GM19351 (cell line): ENCODE measurements at regions not wholly inside any gene's neighbourhood (a gene's known extent, or its start where the extent isn't known, plus 50 kb on each side); places are given as distances from the start of the nearest gene placed in this dataset.
A peak's percentile ranks its signal among the peaks of the same experiment; 100 is the strongest.
"Not testable (repeated sequence)": the region's sequence is repeated elsewhere in the genome, so short reads cannot be mapped to it uniquely, and the experiment has no call there.

ENCODE experiments used
- ATAC-seq: cut with Tn5 transposase; IDR thresholded peaks from one replicate; pipeline ENCODE4 v1.9.1; 2021; ENCODE audit warnings: mild to moderate bottlenecking, moderate library complexity; ENCODE audit not compliant: unreplicated experiment

DNA sequence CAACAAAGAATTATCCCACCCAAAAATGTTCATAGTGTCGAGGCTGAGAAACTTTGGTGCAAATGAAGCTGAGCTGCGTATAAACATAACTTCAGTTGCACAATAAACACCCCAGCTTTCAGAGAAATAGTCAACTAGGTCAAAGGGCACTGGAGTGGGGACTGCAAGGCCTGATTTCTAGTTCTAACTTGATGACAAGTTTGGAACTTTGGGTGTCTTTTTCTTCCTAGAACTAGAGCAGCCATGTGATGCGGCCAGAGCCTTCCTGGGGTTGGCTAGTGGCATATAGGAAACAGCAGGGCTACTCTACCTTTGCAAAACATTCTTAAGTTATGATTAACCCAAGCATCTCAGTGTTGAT is 298.4 kb upstream of the AMIGO2 start:
- ATAC-seq, result no peak

DNA sequence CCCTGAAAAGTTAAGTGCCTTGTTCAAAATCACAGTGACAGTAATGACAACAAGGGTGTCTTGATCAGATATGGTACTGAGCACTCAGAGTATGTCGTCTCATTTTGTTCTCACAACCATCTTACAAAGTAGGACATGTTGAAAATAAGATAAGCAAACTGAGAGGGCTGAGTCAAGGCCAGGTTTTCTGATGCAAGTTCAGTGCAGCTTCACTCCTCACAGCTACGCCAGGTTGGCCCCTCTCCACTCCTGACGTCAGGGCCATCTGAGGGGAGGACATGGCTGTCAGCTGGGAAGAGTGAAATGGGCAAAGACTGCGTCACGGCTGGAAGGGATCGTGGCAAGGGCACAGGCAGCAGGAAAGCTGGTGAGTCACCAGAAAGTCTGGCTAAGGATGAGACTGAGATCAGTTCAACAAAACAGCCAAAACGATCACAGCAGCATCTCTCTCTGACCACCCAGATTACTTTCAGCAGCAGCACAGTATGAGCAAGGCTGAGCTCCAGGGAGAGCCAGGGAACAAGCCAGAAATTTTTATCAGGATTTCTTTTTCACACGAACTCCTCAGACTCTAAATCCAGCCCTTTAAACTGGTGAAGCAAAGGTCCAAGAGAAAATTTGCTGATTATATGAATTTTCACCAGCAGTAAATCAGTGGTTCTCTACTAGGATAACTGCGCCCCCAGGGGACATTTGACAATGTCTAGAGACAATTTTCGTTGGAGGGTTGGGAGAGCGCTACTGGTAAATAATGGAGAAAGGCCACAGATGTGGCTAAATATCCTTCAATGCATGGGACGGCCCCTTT is 297.9 kb upstream of the AMIGO2 start:
- ATAC-seq, result no peak

DNA sequence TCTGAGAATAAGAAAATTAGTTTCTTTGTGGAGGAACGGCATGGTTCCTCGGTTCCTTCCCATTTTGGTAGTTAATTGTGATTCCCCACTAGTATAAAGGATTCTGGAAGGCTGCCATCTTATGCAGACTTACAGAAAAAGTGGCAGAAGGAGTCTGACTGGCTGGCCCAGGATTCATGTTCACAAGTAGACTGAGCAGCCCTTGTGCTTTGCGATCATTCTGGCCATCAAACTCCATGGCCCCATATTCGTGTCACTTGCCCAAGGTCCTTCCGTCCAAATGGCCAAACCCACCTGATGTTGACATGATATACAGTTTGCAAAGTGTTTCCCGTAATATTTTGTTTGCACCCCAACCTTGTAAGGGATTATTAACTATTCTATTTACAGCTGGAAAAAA is 297.2 kb upstream of the AMIGO2 start:
- ATAC-seq, result no peak

DNA sequence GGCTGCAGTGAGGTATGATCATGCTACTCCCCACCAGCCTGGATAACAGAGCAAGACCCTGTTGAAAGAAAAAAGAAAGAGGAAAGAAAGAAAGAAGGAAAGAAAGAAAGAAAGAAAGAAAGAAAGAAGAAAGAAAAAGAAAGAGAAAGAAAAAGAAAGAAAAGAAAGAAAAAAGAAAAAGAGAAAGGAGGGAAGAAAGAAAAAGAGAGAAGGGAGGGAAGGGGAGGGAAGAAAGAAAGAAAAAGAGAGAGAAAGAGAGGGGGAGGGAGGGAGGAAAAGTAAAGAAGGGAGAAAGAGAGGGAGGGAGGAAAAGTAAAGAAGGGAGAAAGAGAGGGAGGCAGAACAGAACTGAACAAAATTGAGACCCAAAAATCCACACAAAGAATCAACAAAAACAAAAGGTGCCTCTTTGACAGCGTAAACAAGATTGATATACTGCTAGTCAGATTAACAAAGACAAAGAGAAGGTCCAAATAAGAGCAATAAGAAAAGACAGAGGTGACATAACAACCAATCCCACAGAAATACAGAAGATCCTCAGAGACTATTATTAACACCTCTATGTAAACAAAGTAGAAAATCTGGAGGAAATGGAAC is 293.9 kb upstream of the AMIGO2 start:
- no peak for ATAC-seq

DNA sequence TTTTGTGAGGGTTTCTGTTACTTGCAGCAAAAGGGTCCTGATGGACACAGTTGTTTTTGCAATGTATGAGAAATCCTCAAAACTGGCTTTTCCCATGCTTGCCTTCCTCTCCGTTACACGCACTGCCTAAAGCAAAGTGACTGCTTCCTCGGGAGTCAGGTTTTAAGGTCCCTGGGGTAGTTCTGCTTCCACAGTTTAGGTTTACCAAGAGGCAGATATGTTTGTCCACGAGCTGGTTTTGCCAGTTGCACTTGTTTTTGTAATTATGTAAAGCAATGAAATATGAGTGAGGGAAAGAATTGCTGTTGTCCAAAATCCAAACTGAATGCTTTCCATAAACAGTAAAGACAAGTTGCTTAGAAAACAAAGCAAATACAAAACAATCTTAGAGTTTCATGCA is 290.7 kb upstream of the AMIGO2 start:
- ATAC-seq, result no peak

DNA sequence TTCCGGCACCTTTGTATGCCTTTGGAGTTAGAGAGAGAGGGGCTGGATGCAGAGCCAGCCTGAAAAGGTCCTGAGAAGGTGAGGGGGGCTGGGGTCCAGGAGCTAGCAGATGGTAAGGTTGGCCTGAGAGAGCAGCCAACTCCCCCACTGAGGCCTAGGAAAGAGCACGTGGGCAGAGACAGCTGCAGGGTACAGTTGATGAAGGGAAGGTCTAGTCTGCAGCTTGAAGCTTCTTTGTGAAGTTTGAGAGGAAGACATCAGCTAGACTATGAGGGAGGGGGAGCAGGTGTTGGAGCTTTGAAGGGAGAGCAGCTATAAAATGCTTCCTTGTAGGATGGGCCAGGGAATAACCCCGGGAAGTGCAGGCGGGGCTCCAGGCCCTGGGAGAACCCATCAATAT is 289.3 kb upstream of the AMIGO2 start:
- no peak for ATAC-seq

DNA sequence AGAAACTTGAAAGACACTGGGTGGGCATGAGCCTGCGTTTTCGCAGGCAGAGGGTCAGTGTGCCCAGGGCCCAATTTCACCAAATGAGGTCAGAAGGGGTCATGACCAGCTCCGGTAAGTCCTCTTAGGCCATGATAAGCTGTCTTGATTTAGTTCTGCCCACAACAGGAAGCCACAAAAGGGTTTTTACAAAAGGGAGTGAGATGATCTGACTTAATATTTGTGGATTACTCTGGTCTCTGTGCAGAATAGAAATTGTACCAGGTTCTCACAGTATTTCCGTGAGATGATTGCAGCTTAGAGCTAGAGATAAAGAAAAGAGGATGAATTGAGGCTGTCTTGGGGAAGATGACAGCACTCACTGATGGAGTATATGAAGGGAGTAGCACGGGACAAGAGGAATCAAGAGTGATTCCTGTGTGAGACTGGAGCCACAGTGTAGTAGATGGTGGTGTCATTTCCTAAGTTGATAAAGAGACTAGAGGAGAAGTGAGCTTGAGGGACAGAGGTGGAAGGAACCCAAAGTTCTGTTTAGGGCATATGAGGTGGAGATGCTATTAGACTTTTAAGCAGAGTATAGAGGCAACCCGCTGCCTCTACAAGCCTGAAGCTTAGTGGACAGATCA is 288.3 kb upstream of the AMIGO2 start:
- ATAC-seq, result no peak

DNA sequence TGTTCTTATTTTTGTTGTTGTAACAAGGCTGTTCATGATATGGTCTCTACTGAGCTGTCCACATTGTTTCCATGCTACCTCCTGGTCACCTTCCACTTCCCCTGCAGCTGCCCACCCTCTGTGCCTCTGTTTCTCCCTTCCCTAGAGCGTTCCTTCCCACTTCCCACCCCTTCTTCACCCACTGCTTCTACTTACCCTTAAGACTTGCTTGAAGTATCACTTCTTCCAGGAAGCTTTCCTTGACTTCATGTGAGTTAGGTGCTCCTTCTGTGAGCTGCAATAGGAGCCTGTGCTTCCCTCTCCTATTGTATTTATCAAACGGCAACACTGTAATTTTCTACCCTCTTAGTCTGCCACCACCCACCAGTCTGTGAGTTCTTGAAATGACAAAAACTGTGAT is 286.8 kb upstream of the AMIGO2 start:
- ATAC-seq, result no peak

DNA sequence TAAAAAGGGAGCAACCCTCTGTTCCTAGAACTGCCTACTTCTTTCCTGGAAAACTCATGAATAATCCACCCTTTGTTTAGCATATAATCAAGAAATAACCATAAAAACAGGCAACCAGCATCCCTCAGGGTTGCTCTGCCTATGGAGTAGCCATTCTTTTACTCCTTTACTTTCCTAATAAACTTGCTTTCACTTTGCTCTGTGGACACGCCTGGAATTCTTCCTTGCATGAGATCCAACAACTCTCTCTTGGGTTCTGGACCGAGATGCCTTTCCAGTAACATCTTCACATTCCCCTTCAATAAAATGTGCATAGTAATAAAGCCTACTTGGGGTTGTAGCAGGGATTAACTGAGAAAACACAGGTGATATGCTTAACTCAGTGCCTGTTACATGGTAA is 286.4 kb upstream of the AMIGO2 start:
- no peak for ATAC-seq

DNA sequence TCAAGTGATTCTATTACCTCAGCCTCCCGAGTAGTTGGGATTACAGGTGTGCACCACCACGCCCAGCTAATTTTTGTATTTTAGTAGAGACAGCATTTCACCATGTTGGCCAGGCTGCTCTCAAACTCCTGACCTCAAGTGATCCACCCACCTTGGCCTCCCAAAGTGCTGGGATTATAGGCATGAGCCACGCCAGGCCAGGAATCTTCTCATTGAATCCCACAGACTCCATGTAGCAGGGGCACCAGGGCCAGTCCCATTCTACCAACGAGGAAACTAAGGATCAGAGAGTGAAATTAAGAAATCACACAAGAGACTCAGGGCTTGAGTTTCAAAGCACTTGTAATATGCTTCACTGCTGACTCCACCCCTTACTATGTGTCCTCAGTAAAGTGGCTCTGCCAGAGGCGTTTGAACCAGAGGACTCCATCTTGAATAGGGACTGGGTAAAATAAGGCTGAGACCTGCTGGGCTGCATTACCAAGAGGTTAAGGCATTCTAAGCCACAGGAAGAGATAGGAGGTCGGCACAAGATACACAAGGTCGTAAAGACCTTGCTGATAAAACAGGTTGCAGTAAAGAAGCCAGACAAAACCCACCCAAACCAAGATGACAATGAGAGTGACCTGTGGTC is 285.8 kb upstream of the AMIGO2 start:
- ATAC-seq, result not testable (repeated sequence)

DNA sequence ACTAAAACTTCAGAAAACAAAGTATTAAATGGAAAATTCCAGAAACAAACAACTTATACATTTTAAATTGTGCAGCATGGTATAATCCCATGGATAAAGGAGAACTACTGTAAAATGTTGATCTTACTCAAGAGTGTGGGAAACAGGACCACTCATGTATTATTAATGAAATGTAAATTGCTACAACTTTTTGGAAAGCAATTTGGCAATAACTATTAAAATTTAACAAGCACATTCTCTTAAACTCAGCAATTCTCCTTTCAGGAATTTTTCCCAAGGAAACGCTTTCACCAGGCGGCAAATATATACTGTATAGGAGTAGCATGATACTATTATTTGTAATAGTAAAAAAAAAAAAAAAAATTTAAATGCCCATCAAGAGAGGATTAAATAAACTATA is 284.5 kb upstream of the AMIGO2 start:
- no peak for ATAC-seq

DNA sequence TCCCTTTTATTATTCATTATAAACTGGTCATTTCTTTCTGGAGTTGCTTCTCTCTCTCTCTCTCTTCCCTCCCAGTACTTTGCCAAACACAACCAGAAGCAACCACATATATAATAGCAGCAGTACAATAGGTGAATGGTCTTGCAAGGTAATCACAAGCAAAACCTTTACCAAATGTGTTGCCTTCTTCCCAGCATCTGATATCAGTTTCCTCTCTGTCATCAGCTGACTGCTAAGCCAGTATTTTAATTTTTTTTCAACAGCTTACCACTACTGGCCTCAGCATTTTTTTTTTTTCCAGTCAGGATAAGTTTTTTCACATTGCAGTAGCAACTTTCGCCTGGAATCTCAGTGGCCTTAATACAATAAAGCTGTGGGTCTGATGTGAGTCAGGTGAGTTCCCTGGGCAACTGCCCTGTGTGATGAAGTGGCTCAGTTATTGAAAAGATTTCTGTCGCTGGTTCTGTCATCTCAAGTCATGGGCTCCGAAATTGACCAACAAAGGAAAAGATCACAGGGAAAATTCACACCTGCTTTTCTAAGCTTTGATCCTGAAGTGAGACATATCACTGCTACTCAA is 282.5 kb upstream of the AMIGO2 start:
- ATAC-seq, result no peak

DNA sequence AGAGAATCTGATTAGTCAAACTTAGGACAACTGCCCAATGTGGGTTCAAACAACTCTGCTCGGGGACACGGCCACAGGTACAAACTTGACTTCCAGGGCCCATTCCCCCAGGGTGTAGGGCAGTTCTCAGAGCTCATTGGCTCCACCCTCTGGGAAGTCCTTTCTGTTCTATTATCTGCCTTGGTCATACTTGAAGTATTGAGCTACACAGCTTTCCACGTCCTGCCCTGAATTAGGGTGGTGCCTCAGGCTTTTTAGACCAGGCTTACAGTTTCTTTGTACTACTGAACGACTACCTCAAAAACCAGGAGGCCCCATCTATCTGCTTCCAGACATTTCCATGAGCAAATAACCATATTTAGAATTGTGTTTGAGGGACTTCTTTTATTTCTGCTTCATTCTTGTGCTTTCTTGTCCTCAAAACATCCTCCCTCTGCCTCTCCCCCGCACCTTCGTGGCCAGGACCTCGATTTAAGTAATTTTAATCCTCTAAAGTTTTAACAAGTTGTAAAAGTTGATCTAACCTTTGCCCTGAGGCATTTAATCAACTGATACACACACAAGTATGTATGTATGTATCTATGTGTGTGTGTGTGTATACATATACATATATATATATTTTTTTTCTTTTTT is 281.7 kb upstream of the AMIGO2 start:
- peak; percentile 83 for ATAC-seq

DNA sequence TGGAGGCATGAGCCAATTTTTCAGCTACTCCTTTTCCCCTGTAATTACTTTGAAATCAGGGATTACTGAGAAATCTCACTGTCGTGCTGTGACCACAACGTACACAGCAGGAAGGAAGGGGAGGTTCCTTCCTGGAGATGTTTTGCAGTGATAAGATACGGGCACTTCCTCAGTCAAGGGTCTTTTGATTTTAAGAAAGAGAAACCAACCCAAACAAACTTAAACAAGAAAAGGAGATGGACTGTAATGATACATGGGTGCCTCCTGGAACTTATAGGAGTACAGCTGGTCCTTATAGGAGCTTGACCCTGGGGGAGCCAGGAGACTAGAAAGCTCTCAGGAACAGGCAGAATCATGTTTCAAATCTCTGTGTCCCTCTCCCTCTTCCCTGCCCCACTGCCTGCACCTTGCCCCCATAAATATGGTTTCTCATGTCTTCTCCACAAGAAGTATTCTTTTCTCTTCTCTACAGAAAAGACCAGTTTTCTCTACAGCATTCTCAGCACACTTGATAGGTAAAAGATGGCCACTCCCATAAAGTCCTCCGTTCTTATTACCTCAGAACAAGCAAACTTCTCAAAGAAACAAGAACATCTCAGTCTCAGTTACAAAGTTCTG is 281.1 kb upstream of the AMIGO2 start:
- peak; percentile 29 for ATAC-seq

DNA sequence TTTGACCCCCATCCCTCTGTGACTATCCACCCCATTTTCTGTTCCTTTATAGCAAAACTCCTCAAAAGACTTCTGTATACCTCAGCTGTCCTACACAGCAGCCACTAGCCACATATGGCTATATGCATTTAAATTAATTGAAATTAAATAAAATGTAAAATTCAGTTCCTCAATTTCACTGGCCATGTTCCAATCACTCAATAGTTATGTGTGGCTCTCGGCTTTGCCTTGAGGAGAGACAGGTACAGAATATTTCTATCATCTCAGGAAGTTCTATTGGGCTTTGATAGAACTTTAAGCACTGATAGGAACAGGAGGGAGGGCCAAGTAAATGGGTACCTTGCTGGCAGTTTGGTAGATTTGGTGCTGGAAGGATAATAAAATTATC is 280.3 kb upstream of the AMIGO2 start:
- no peak for ATAC-seq

DNA sequence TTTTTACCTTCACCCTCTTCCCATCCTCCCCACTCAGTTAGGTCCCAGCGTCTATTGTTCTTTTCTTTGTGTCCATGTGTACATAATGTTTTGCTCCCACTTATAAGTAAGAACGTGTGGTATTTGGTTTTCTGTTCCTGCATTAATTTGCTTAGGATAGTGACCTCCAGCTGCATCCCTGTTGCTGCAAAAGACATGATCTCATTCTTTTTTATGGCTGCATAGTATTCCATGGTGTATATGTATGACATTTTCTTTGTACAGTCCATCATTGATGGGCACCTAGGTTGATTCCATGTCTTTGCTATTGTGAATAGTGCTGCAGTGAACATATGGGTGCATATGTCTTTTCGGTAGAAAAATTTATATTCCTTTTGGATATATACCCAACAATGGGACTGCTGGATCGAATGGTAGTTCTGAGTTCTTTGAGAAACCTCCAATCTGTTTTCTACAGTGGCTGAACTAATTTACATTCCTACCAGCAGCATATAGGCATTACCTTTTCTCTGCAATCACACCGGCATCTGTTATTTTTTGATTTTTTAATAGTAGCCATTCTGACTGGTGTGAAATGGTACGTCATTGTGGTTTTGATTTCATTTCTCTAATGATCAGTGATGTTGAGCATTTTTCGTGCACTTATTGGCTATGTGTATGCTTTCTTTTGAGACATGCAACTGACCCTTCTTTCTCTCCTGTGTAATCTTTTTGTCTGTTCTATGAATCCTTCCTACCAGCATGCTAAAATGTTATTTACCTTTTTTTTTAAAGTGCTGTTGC is 279.7 kb upstream of the AMIGO2 start:
- ATAC-seq, result no peak

DNA sequence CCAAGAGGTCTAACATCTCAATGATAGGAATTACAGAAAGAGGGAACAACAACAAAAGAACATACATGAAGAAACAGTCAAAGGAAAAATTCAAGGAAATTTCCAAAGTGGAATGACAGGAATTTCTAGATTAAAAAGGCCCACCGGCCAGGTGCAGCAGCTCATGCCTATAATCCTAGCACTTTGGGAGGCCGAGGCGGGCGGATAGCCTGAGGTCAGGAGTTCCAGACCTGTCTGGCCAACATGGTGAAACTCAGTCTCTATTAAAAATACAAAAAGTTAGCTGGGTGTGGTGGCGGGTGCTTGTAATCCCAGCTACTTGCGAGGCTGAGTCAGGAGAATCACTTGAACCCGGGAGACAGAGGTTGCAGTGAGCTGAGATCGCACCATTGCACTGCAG is 277.2 kb upstream of the AMIGO2 start:
- ATAC-seq, result not testable (repeated sequence)

DNA sequence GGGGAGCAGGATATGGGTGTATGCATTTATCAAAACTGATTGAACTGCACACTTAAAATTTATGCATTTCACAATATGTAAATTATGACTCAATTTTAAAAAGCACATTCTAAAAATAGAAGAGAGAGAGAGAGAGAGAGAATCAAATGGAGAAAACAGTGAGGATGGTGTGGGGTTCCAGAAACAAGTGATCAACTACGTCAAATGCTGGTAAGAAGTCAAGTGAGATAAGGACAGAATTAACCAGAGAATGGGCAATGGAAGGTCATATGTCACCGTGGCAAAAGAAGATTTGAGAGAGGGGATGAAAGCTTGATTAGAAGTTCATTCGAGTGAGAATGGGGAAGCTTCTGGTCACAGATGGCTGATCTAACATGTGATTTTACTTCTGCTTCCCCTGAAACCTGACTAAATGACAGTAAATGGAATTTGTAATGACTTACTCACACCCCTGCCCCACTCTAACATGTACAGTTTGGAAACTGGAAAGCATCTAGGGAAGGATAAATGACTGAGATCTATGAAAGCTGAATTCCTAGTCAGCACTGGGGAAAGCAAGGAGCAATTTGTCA is 276.5 kb upstream of the AMIGO2 start:
- peak; percentile 80 for ATAC-seq

DNA sequence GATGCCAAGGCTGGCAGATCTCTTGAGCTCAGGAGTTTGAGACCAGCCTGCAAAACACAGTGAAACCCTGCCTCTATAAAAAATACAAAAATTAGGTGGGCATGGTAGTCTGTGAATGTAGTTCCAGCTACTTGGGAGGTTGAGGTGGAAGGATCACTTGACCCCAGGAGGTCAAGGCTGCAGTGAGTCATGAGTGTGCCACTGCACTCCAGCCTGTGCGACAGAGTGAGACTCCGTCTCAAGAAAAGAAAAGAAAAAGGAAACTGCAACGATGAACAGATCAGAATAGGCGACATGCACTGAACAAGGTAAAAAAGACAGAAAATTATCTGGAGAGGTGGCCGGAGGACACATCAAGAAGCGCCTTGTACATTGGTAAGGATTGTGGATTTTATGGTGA is 273.7 kb upstream of the AMIGO2 start:
- no peak for ATAC-seq

DNA sequence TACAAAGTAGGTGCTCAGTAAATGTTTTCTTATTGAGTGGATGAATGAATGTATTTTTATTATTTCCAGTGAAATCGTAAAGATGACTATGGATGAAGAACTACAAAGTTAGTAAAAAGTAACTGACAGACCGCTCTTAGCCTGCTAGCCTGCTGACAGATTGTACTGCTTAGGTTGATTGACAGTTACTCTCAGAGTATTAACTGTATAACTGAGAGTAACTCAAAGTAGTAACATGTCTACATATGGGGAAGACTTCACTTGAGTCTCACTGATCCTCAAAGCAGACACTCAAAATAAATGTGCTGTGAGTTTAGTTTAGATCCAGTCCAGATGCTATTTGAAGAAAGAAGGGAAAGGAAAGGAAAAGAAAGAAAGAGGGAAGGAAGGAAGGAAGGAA is 272.3 kb upstream of the AMIGO2 start:
- no peak for ATAC-seq
